NB4 (cell line): ENCODE measurements at regions not wholly inside any gene's neighbourhood (a gene's known extent, or its start where the extent isn't known, plus 50 kb on each side); places are given as distances from the start of the nearest gene placed in this dataset.
A peak's percentile ranks its signal among the peaks of the same experiment; 100 is the strongest.

Experiments
- MAX ChIP-seq: IDR thresholded peaks from 2 replicates; pipeline ENCODE4 v1.6.1; 2011; ENCODE audit warnings: low read depth, low read length
- POLR2A ChIP-seq: IDR thresholded peaks from 2 replicates; pipeline ENCODE4 v1.6.1; 2011; ENCODE audit warnings: mild to moderate bottlenecking; ENCODE audit not compliant: insufficient read length; ENCODE audit errors: extremely low read depth
- TF ChIP-seq, protein P1 (sequence below): IDR thresholded peaks from one replicate; pipeline ENCODE4 v1.5.1; 2012; ENCODE audit warnings: low read depth, low read length

- TF ChIP-seq POLR2A (no peak), MAX (no peak)
- TF ChIP-seq, protein P1, sequence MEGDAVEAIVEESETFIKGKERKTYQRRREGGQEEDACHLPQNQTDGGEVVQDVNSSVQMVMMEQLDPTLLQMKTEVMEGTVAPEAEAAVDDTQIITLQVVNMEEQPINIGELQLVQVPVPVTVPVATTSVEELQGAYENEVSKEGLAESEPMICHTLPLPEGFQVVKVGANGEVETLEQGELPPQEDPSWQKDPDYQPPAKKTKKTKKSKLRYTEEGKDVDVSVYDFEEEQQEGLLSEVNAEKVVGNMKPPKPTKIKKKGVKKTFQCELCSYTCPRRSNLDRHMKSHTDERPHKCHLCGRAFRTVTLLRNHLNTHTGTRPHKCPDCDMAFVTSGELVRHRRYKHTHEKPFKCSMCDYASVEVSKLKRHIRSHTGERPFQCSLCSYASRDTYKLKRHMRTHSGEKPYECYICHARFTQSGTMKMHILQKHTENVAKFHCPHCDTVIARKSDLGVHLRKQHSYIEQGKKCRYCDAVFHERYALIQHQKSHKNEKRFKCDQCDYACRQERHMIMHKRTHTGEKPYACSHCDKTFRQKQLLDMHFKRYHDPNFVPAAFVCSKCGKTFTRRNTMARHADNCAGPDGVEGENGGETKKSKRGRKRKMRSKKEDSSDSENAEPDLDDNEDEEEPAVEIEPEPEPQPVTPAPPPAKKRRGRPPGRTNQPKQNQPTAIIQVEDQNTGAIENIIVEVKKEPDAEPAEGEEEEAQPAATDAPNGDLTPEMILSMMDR: peak; percentile 27
These were observed 160.4 kb downstream of the PCDH20 start for GRCh38 chr13:61255040-61255796.
